DND-41 (cell line): ENCODE measurements at regions not wholly inside any gene's neighbourhood (a gene's known extent, or its start where the extent isn't known, plus 50 kb on each side); places are given as distances from the start of the nearest gene placed in this dataset.
A peak's percentile ranks its signal among the peaks of the same experiment; 100 is the strongest.

Experiments used
- EZH2 ChIP-seq: IDR thresholded peaks from 3 replicates; pipeline ENCODE4 v1.6.1; 2012; ENCODE audit warnings: borderline replicate concordance, low read depth, mild to moderate bottlenecking, moderate library complexity, low read length, inconsistent platforms; ENCODE audit not compliant: severe bottlenecking
- TF ChIP-seq, protein P1 (sequence below): IDR thresholded peaks from 2 replicates; pipeline ENCODE4 v1.5.1; 2012; ENCODE audit warnings: borderline replicate concordance, low read length, moderate library complexity, mild to moderate bottlenecking; ENCODE audit not compliant: poor library complexity, severe bottlenecking; ENCODE audit errors: extremely low read depth

DNA sequence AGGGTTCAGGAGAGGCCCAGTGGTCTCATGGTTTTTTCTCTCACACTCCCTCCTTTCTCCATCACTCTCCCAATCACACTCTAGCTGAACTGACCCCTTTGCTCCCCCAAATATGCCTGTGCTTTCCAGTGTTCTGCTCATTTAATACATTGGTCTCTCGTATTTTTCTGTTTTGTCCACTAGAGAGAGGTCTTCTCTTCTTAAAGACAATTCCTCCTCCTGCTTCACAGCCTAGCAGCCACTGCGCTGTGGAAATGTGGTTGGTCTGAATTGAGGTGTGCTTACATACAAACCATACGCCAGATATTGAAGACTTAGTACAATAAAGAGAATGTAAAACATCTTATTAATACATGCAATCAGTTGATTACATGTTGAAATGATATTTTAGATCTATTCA lies 60.6 kb upstream of the XCR1 start:
- TF ChIP-seq, protein P1, sequence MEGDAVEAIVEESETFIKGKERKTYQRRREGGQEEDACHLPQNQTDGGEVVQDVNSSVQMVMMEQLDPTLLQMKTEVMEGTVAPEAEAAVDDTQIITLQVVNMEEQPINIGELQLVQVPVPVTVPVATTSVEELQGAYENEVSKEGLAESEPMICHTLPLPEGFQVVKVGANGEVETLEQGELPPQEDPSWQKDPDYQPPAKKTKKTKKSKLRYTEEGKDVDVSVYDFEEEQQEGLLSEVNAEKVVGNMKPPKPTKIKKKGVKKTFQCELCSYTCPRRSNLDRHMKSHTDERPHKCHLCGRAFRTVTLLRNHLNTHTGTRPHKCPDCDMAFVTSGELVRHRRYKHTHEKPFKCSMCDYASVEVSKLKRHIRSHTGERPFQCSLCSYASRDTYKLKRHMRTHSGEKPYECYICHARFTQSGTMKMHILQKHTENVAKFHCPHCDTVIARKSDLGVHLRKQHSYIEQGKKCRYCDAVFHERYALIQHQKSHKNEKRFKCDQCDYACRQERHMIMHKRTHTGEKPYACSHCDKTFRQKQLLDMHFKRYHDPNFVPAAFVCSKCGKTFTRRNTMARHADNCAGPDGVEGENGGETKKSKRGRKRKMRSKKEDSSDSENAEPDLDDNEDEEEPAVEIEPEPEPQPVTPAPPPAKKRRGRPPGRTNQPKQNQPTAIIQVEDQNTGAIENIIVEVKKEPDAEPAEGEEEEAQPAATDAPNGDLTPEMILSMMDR, result peak; percentile 57
- TF ChIP-seq EZH2, result no peak
